Loucy (cell line): ENCODE measurements at regions not wholly inside any gene's neighbourhood (a gene's known extent, or its start where the extent isn't known, plus 50 kb on each side); places are given as distances from the start of the nearest gene placed in this dataset.

Experiments
- CTCF ChIP-seq: fragments of 200-600 bp; sonication (generic); conservative IDR thresholded peaks from 2 replicates; pipeline ENCODE4 v1.5.1; 2014; ENCODE audit warnings: mild to moderate bottlenecking, antibody characterized with exemption, low read length
- EZH2phosphoT487 ChIP-seq: fragments of 200-600 bp; IDR thresholded peaks from 2 replicates; pipeline ENCODE4 v1.6.1; 2018; ENCODE audit warnings: antibody characterized with exemption, mild to moderate bottlenecking, moderate library complexity, borderline replicate concordance

- TF ChIP-seq CTCF (no peak), EZH2phosphoT487 (no peak)
These were observed 1313.7 kb downstream of the NCAM2 start for GRCh38 chr21:22311741-22312462.
